ENCODE measurements at regions not wholly inside any gene's neighbourhood (a gene's known extent, or its start where the extent isn't known, plus 50 kb on each side); places are given as distances from the start of the nearest gene placed in this dataset.
A peak's percentile ranks its signal among the peaks of the same experiment; 100 is the strongest.
"Not testable (repeated sequence)": the region's sequence is repeated elsewhere in the genome, so short reads cannot be mapped to it uniquely, and the experiment has no call there.

GRCh38 chr6:156687789-156688619 is 89.2 kb upstream of the ARID1B start:
- no peak for FAIRE-seq

- FAIRE-seq: no peak
Measured at GRCh38 chr6:156686995-156687788, 90.0 kb upstream of the ARID1B start.

GRCh38 chr6:156686301-156686994 is 90.7 kb upstream of the ARID1B start:
- FAIRE-seq: peak; percentile 23

- no peak for FAIRE-seq
Measured at GRCh38 chr6:156685823-156686222, 91.4 kb upstream of the ARID1B start.

GRCh38 chr6:156683821-156684220 is 93.4 kb upstream of the ARID1B start:
- FAIRE-seq: no peak

- FAIRE-seq: no peak
Measured at GRCh38 chr6:156676721-156677120, 100.5 kb upstream of the ARID1B start.

- no peak for FAIRE-seq
Measured at GRCh38 chr6:156674197-156674596, 103.0 kb upstream of the ARID1B start.

GRCh38 chr6:156670097-156670496 is 107.1 kb upstream of the ARID1B start:
- not testable (repeated sequence) for FAIRE-seq

- FAIRE-seq: no peak
Measured at GRCh38 chr6:156662025-156662445, 115.1 kb upstream of the ARID1B start.

- no peak for FAIRE-seq
Measured at GRCh38 chr6:156660389-156660788, 116.8 kb upstream of the ARID1B start.

GRCh38 chr6:156659822-156660198 is 117.4 kb upstream of the ARID1B start:
- no peak for FAIRE-seq

- FAIRE-seq: no peak
Measured at GRCh38 chr6:156658966-156659821, 118.0 kb upstream of the ARID1B start.

GRCh38 chr6:156658186-156658965 is 118.8 kb upstream of the ARID1B start:
- no peak for FAIRE-seq

- no peak for FAIRE-seq
Measured at GRCh38 chr6:156657296-156657695, 119.9 kb upstream of the ARID1B start.

GRCh38 chr6:156654919-156655918 is 122.0 kb upstream of the ARID1B start:
- FAIRE-seq: no peak

- no peak for FAIRE-seq
Measured at GRCh38 chr6:156652231-156652750, 124.9 kb upstream of the ARID1B start.

- FAIRE-seq: no peak
Measured at GRCh38 chr6:156651486-156651885, 125.7 kb upstream of the ARID1B start.

GRCh38 chr6:156650896-156651390 is 126.2 kb upstream of the ARID1B start:
- FAIRE-seq: no peak

GRCh38 chr6:156648616-156649015 is 128.6 kb upstream of the ARID1B start:
- FAIRE-seq: no peak

GRCh38 chr6:156647991-156648390 is 129.2 kb upstream of the ARID1B start:
- no peak for FAIRE-seq

Data from TTC549 (cell line).